IMR-90 (cell line): ENCODE measurements at regions not wholly inside any gene's neighbourhood (a gene's known extent, or its start where the extent isn't known, plus 50 kb on each side); places are given as distances from the start of the nearest gene placed in this dataset.

ENCODE experiments used
- BHLHE40 ChIP-seq: fragments of 150-350 bp; IDR thresholded peaks from 2 replicates; pipeline ENCODE4 v1.6.1; 2016; ENCODE audit warnings: mild to moderate bottlenecking, low read depth, low read length
- MAFK ChIP-seq: IDR thresholded peaks from 2 replicates; pipeline ENCODE4 v1.6.1; 2012; ENCODE audit warnings: low read depth, low read length, improper control_type of control experiment
- MXI1 ChIP-seq: IDR thresholded peaks from 2 replicates; pipeline ENCODE4 v1.6.1; 2012; ENCODE audit warnings: low read depth, mild to moderate bottlenecking, low read length, moderate library complexity, borderline replicate concordance
- POLR2A ChIP-seq: IDR thresholded peaks from 2 replicates; pipeline ENCODE4 v1.6.1; 2012; ENCODE audit warnings: mild to moderate bottlenecking, low read depth, low read length
- RAD21 ChIP-seq: IDR thresholded peaks from 2 replicates; pipeline ENCODE4 v1.6.1; 2012; ENCODE audit warnings: low read length, improper control_type of control experiment
- RCOR1 ChIP-seq: IDR thresholded peaks from 2 replicates; pipeline ENCODE4 v1.6.1; 2012; ENCODE audit warnings: mild to moderate bottlenecking, low read length, improper control_type of control experiment; ENCODE audit not compliant: insufficient replicate concordance
- SMC3 ChIP-seq: fragments of 150-350 bp; IDR thresholded peaks from 2 replicates; pipeline ENCODE4 v1.6.1; 2016; ENCODE audit warnings: low read depth, mild to moderate bottlenecking, antibody characterized with exemption, low read length, moderate library complexity
- TF ChIP-seq, protein P1 (sequence below): conservative IDR thresholded peaks from 2 replicates; pipeline ENCODE4 v1.5.1; 2012; ENCODE audit warnings: mild to moderate bottlenecking, low read depth, low read length, improper control_type of control experiment
- TF ChIP-seq, protein P2 (sequence below): fragments of 150-350 bp; IDR thresholded peaks from 2 replicates; pipeline ENCODE4 v1.6.1; 2017; ENCODE audit warnings: mild to moderate bottlenecking, antibody characterized with exemption, low read length, low read depth

DNA sequence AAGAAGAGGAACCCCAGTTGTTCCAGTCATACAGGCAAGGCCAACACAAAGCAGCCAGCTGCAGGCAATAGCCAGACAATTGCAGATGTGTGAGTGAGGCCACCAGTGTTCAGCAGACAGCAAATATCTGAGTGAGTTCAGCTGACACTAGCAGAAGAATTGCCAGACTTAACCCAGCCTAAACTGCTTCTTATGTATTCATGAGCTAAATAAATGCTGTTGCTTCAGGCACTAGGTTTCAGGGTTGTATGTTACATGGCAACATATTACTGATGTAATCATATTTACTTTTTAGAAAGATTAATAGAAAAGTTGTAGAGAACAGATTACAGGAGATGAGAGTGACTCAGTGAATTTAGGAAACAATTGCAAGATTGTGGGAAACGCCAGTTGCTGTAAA is 129.8 kb upstream of the CHODL start:
- TF ChIP-seq POLR2A (no peak), RAD21 (no peak), MXI1 (no peak), MAFK (no peak), BHLHE40 (no peak), RCOR1 (no peak), SMC3 (no peak)
- TF ChIP-seq, protein P1, sequence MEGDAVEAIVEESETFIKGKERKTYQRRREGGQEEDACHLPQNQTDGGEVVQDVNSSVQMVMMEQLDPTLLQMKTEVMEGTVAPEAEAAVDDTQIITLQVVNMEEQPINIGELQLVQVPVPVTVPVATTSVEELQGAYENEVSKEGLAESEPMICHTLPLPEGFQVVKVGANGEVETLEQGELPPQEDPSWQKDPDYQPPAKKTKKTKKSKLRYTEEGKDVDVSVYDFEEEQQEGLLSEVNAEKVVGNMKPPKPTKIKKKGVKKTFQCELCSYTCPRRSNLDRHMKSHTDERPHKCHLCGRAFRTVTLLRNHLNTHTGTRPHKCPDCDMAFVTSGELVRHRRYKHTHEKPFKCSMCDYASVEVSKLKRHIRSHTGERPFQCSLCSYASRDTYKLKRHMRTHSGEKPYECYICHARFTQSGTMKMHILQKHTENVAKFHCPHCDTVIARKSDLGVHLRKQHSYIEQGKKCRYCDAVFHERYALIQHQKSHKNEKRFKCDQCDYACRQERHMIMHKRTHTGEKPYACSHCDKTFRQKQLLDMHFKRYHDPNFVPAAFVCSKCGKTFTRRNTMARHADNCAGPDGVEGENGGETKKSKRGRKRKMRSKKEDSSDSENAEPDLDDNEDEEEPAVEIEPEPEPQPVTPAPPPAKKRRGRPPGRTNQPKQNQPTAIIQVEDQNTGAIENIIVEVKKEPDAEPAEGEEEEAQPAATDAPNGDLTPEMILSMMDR, result no peak
- TF ChIP-seq, protein P2, sequence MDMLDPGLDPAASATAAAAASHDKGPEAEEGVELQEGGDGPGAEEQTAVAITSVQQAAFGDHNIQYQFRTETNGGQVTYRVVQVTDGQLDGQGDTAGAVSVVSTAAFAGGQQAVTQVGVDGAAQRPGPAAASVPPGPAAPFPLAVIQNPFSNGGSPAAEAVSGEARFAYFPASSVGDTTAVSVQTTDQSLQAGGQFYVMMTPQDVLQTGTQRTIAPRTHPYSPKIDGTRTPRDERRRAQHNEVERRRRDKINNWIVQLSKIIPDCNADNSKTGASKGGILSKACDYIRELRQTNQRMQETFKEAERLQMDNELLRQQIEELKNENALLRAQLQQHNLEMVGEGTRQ, result no peak
